Osteocyte (in vitro differentiated cells): ENCODE measurements at regions not wholly inside any gene's neighbourhood (a gene's known extent, or its start where the extent isn't known, plus 50 kb on each side); places are given as distances from the start of the nearest gene placed in this dataset.

Experiments
- DNase-seq: peaks from one replicate; pipeline ENCODE4 v3.0.0; 2021; ENCODE audit warnings: mixed read lengths; ENCODE audit not compliant: unreplicated experiment; ENCODE audit errors: extremely low spot score
- H3K27ac Mint-ChIP-seq: one replicate; pipeline ENCODE4 v1.8.0; 2021; ENCODE audit warnings: mild to moderate bottlenecking, mixed read lengths; ENCODE audit not compliant: unreplicated experiment
- H3K27me3 Mint-ChIP-seq: one replicate; pipeline ENCODE4 v1.8.0; 2021; ENCODE audit warnings: mixed read lengths; ENCODE audit not compliant: unreplicated experiment
- H3K36me3 Mint-ChIP-seq: one replicate; pipeline ENCODE4 v1.8.0; 2021; ENCODE audit warnings: mixed read lengths; ENCODE audit not compliant: unreplicated experiment
- H3K4me1 Mint-ChIP-seq: one replicate; pipeline ENCODE4 v1.8.0; 2021; ENCODE audit warnings: mixed read lengths; ENCODE audit not compliant: unreplicated experiment
- H3K4me3 Mint-ChIP-seq: one replicate; pipeline ENCODE4 v1.8.0; 2021; ENCODE audit warnings: mild to moderate bottlenecking, moderate library complexity, mixed read lengths; ENCODE audit not compliant: unreplicated experiment
- H3K9me3 Mint-ChIP-seq: one replicate; pipeline ENCODE4 v1.8.0; 2021; ENCODE audit warnings: mixed read lengths; ENCODE audit not compliant: unreplicated experiment
- TF ChIP-seq, protein P1 (sequence below): fragments of 200-600 bp; sonication (generic); IDR thresholded peaks from 2 replicates; pipeline ENCODE4 v1.5.0; 2021; ENCODE audit warnings: antibody characterized with exemption, mild to moderate bottlenecking, moderate library complexity

DNA sequence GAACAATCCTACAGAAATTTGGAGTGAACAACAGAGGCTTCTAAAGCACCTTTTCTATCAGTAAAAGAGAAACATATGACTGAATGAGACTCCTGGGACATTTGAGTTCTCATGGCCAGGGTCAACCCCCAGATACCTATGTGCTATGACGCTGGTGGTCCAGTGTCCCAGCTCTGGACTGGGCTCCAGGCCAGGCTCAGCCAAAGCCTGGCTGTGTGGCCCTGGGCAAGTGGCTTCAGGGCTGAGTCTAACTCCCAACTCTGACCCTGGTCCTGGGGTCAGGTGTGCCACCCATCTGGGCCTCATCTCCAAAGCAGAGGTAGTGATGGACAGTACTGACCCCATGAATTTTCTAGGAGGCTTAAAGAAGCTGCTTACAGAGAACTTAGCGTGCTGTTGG lies 147.8 kb downstream of the FBLN2 start:
- Mint-ChIP-seq H3K4me3 (no peak overlapping the region), H3K9me3 (no peaks in the 10 kb centered on the region), H3K4me1 (no peaks in the 10 kb centered on the region), H3K27ac (no peak overlapping the region), H3K27me3 (peaks cover 15% of the 10 kb centered on the region), H3K36me3 (no peaks in the 10 kb centered on the region)
- DNase-seq, result no peak
- TF ChIP-seq, protein P1, sequence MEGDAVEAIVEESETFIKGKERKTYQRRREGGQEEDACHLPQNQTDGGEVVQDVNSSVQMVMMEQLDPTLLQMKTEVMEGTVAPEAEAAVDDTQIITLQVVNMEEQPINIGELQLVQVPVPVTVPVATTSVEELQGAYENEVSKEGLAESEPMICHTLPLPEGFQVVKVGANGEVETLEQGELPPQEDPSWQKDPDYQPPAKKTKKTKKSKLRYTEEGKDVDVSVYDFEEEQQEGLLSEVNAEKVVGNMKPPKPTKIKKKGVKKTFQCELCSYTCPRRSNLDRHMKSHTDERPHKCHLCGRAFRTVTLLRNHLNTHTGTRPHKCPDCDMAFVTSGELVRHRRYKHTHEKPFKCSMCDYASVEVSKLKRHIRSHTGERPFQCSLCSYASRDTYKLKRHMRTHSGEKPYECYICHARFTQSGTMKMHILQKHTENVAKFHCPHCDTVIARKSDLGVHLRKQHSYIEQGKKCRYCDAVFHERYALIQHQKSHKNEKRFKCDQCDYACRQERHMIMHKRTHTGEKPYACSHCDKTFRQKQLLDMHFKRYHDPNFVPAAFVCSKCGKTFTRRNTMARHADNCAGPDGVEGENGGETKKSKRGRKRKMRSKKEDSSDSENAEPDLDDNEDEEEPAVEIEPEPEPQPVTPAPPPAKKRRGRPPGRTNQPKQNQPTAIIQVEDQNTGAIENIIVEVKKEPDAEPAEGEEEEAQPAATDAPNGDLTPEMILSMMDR, result no peak

DNA sequence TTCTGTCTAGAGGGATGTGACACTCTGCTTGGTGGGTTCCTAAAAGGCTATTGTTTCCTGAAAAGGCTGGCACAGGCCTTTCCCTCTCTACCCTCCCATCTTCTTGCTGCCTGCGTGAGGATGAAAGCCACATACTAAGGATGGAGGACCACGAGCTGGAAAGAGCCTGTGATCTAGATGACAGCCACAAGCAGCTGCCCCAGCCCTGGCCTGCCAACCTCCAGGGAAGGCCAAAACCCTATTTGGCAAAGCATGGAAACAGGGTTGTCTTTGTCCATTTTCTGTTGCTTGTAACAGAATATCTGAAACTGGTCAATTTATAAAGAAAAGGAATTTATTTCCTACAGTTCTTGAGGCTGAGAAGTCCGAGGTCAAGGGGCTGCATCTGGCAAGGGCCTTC lies 144.5 kb downstream of the FBLN2 start:
- H3K9me3 Mint-ChIP-seq, result no peaks in the 10 kb centered on the region
- TF ChIP-seq, protein P1, result no peak
- peaks cover 33% of the 10 kb centered on the region for H3K27me3 Mint-ChIP-seq
- H3K27ac Mint-ChIP-seq, result no peak overlapping the region
- H3K36me3 Mint-ChIP-seq, result no peaks in the 10 kb centered on the region
- no peak for DNase-seq
- H3K4me1 Mint-ChIP-seq, result no peaks in the 10 kb centered on the region
- no peak overlapping the region for H3K4me3 Mint-ChIP-seq

DNA sequence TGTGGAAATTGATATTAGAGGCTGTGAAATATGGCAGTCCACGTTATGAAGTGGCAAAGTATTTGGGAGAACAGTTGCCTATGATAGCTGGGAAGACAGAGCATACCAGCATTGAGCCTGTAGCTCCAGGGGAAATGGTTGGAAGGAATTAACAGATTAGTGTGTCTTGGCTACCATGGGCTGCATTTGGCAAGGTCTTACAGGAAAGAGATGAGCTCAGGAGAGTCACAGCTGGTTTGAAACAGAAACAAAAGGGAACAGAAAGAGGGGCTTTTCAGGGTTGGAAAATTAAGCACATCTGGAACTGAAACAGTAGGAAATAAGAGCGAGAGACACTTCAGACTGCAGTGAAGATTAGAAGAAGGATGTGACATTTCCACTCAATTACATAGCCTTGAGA lies 141.7 kb downstream of the FBLN2 start:
- Mint-ChIP-seq H3K27me3 (peaks cover 44% of the 10 kb centered on the region), H3K36me3 (no peaks in the 10 kb centered on the region), H3K4me3 (no peak overlapping the region), H3K27ac (no peak overlapping the region), H3K4me1 (no peaks in the 10 kb centered on the region), H3K9me3 (no peaks in the 10 kb centered on the region)
- TF ChIP-seq, protein P1, result no peak
- no peak for DNase-seq

DNA sequence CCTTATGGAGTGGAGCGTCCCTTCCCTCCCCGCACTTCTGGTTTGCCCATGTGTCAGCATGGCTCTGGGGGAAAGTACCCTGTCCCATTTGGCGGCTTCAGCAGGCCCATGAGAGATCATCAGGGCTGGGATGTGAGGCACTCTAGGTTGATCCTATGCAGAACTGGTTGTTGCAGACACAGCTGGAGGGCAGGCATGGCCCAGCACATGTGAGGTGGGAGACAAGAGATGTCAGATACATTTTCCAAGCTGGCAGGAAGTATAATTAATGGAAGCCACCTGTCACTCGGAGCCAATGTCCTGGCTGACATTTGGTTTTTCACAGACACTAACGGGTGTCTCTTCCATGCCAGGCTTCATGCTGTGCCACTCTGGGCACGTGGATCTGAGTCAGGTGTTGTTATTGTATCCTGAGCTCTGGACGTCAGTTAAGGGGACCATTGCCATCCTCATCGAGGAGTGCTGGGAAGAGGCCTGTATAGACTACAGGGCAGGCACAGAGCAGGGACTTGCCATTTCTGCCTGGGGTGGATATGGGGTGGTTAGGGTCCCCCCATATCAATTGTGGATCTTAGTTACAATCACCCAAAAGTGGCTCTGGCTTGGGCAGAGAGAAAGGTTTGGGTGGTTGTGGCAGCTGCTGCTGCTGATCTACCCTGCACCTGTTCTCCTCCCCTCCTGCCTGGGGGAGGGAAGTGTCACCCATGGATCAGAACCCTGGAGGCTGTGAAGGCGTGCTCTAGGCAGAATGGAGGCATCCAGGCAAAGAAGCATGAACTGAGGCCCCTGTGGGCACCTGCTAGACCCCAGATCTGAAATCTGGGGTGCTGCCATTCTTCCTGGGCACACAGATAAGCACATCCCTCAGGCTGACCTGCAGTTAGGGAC lies 140.7 kb downstream of the FBLN2 start:
- Mint-ChIP-seq H3K4me1 (no peaks in the 10 kb centered on the region), H3K9me3 (no peaks in the 10 kb centered on the region), H3K27ac (no peak overlapping the region), H3K36me3 (no peaks in the 10 kb centered on the region), H3K27me3 (peaks cover 49% of the 10 kb centered on the region), H3K4me3 (no peak overlapping the region)
- TF ChIP-seq, protein P1, result no peak
- DNase-seq, result no peak

DNA sequence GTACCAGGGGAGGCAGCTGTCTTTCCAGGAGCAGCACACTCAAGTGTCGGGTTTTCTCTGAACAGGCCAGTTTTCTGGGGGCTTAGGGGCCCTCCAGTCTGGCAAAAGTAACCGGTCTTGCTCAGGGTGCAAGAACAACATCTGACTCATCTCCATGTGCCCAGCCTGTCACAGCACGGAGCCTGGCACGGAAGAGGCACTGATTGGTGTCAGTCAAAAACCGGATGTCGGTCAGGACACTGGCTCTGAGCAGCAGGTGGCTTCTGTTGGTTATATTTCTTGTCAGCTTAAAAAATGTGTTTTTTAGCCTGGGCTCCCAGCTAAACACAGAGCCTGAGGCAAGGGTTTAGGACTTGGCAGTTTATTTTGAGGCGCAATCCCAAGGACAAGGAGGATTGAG lies 139.9 kb downstream of the FBLN2 start:
- no peaks in the 10 kb centered on the region for H3K9me3 Mint-ChIP-seq
- H3K4me1 Mint-ChIP-seq, result no peaks in the 10 kb centered on the region
- H3K36me3 Mint-ChIP-seq, result no peaks in the 10 kb centered on the region
- TF ChIP-seq, protein P1, result no peak
- no peak for DNase-seq
- H3K27ac Mint-ChIP-seq, result no peak overlapping the region
- peaks cover 49% of the 10 kb centered on the region for H3K27me3 Mint-ChIP-seq
- H3K4me3 Mint-ChIP-seq, result no peak overlapping the region
